T follicular helper cell (primary cell): ENCODE measurements at regions not wholly inside any gene's neighbourhood (a gene's known extent, or its start where the extent isn't known, plus 50 kb on each side); places are given as distances from the start of the nearest gene placed in this dataset.

Experiments
- DNase-seq: peaks from one replicate; pipeline ENCODE4 v3.0.0-alpha.2; 2020; ENCODE audit warnings: low read depth

DNA sequence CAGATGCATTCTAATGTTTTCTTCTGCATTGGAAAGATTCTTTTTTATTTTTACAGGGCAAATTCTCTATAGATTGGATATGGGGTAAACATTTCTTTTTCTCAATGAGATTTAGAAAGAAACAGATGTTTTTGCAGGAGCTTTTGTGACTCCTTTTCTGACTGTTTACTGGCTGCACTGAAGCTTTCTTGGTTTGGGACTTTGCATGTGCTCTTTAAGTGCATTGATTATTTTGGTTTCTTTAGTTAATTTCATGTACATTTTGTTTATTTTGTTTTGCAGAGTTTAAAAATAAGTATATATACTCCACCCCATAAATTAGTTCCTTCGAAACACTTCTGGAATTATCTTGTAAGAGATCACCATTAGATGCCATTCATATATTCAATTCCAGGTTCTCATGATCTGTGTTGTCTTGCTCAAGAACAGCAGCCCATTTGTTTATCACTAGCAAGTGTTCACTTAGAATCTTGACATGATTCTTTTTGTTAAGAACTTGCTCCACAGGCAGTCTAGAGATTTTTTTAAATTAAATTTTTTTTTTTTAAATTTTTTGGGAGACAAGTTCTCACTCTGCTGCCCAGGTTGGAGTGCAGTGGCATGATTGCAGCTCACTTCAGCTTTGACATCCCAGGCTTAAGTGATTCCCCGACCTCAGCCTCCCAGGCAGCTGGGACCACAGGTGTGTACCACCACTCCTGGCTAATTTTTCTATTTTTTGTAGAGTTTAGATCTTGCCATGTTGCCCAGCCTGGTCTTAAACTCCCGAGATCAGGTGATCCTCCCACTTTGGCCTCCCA lies 233.7 kb downstream of the MYCN start:
- DNase-seq: no peak

DNA sequence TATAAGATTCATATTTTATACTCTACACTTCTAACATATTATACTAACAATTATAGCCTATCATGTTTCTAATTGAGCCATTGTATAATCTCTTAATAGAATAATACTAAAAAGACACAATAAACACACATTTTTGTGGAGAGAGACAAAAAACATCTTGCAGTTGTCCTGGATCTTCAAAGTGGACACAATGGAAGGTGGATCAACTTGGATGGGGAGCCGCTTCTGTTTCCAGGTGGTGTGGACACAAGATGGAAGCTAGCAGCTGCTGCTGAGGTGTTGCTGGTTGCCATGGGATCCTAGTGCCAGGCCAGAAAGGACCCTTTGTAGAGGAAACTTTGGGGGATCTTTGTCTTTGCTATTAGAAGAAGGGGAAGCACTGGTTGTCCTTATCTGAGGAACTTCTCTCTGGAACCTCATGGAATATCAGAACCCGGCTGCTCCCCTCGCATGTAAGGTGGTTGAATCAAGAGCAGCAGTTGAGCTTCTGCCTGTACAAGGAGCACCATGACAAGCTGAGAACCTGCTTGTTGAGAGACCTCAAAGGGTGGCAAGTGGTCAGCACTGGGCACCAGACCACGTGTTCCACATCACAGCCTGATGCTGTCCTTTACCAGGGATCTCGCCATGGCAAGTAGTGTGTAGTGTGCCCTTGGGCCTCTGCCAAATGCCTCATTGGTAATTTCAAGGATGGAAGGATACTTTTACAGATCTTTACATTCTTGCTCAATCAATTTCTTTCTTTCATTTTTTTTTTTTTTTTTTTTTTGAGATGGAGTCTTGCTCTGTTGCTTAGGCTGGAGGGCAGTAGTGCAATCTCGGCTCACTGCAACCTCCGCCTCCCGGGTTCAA lies 232.2 kb downstream of the MYCN start:
- DNase-seq: no peak

GRCh38 chr2:16171425-16171920 lies 231.1 kb downstream of the MYCN start:
- DNase-seq: no peak

GRCh38 chr2:16170675-16171424 lies 230.5 kb downstream of the MYCN start:
- no peak for DNase-seq

- no peak for DNase-seq
Measured at GRCh38 chr2:16169381-16169960, 229.1 kb downstream of the MYCN start.

- DNase-seq: no peak
Measured at GRCh38 chr2:16168506-16169264, 228.3 kb downstream of the MYCN start.

DNA sequence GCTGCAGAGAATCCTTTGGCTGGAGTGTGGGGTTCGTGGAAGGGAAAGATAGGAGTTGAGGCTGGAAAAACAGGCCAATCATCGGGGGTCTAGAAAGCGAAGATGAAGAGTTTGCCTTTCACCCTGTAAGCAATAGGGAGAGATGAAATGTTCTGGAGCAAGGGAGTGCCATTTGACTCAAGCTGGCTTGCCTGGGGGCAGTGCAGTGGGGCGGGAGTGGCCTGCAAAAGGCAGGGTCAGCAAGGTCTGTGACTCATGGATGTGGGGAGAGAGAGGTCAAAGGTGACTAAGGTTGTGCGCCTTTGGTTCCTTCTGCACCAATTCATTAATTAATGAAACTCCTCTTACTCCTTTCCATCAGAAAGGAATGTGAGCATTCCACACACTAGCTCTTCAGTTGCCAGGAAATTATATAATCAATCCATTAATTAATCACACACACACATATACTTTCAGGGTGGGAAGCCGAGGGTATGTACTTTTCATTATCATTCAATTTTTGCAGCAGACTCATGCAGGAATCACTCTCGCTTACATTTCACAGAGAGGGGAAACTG lies 227.6 kb downstream of the MYCN start:
- no peak for DNase-seq

GRCh38 chr2:16167451-16167861 lies 227.1 kb downstream of the MYCN start:
- DNase-seq: no peak

GRCh38 chr2:16166327-16166981 lies 226.1 kb downstream of the MYCN start:
- no peak for DNase-seq

DNA sequence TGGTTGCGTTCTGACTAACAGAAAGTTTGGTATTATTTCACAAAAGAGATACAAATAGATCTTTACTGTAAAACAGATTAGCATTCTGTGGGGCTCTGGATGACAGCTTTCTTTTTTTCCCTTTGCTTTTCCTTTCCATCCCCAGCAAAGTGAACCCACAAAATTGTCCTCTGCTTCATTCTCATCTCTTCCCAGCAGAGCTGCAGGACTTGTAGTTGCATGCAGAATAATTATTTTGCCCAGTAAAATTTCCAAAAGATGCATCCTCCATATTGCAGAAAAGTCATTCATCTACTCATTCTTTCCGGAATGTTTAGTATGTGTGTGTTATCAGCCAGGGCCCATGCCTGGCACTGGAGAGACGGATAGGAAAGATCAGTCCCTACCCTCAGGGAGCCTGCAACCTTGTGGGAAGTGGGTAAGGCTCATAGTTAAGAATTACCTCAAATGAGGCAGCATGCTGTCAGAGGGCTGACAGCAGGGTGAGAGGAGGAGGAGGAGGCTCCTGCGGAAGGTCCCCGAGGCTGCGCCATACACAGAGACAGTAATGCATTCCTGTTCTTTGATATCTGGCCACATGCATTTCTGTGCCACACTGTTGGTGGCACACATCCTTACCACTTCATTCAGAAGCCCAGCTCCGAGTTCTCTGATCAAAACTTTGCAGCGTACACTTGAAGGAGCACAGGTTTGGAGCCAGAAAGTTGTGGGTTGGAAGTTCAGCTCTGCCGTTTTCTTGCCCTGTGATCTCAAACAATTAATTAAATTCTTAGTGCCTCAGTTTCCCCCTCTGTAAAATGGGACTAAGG lies 225.4 kb downstream of the MYCN start:
- DNase-seq: no peak

- no peak for DNase-seq
Measured at GRCh38 chr2:16162491-16163040, 222.2 kb downstream of the MYCN start.

DNA sequence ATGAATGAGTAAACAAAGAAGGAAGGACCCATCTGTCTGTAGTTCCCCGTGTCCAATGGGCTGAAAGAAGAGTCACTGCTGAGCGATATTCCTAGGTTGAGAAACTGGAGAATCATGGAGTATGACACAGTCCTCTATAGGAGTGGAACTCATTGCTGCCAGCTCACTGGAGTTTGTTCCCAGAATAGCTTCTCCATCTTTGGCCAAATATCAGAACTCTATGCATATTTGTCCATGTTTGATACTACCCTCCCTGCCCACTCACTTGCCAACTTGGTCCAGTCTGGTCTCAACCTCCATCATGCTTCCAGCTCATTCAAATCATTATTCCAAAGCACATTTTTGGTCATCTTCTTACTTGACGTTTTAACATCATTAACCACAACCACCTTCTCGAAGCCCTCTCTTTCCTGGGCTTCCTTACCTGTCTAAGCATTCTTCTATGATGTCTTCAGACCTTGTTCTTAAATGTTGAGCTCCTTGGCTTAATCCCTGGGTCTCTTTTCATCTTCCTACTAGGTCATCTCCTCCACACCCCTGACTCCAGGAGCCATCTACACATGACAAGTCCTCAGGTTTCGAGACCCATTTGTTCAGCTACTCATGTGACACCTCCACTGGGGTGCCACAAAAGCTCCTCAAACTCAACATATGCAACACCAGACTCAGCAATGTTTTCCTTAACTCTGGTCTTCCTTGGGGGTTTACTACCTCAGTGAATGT lies 221.6 kb downstream of the MYCN start:
- DNase-seq: no peak

- DNase-seq: no peak
Measured at GRCh38 chr2:16161085-16161565, 220.8 kb downstream of the MYCN start.

DNA sequence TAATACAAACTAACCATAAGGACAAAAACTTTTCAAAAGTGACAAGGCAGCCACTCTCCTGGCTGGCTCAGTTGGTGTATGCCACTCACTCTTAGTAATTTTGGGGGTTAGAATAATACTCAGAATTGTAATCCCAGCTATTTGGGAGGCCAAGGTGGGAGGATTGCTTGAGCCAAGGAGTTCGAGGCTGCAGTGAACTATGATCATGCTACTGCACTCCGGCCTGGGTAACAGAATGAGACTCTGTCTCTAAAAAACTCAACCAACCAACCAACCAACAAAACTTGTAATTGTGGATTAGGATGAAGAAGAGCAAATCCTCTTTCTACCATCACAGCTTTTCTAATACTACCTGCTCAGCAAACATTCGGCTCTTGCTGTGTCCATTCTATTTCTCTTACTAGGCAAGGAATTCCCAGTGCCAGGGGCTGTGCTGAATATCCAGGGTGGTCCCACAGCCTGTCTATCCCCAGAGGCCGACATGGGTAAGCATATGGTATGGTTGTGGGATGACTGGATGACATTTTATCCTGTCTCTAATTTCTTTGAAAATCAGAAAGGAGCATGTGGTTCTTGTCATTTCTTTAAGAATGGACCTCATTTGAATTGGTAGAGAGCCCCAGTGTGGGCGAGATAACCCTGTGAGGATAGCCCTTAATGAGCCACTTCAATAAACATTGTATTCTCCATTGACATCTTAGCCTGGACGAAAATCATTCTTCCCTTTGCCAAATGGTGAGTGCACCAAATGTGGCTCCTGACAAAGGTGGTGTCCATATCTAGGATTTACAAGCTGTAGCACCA lies 220.1 kb downstream of the MYCN start:
- DNase-seq: no peak

- no peak for DNase-seq
Measured at GRCh38 chr2:16156411-16156810, 216.1 kb downstream of the MYCN start.

DNA sequence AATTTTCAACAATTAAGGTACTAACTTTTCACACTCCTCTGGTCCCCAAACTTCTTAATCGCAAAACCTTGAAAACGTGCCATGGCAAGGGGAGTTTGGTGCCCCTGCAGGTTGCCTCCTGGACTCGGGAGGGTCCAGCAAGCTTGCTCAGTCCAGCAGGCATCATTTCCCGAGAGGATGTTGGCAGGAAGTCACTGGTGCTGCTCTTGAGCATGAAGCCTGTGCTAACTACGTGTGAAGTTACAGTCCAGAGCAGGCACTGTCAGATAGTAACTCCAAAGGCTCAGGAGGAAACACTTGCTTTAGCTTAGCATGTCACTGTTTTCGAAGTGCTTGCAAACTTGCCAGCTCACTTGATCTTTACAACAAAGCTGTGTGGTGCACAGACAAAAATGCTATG lies 215.4 kb downstream of the MYCN start:
- DNase-seq: no peak

- DNase-seq: no peak
Measured at GRCh38 chr2:16155366-16155765, 215.0 kb downstream of the MYCN start.
